ENCODE measurements at regions not wholly inside any gene's neighbourhood (a gene's known extent, or its start where the extent isn't known, plus 50 kb on each side); places are given as distances from the start of the nearest gene placed in this dataset.

- intact Hi-C loops (cut with micrococcal nuclease; ENCODE audit: unreplicated experiment), result no loop called here
- DNase-seq, result no peak
- no peak for TF ChIP-seq CTCF (IDR thresholded peaks at IDR 0.05; ENCODE audit: unreplicated experiment)
- no peaks in the 10 kb centered on the region for H3K36me3 Mint-ChIP-seq (ENCODE audit: insufficient read depth, unreplicated experiment)
- no peaks in the 10 kb centered on the region for H3K27me3 Mint-ChIP-seq (ENCODE audit: unreplicated experiment)
- H3K9me3 Mint-ChIP-seq (ENCODE audit: low read depth, unreplicated experiment), result no peaks in the 10 kb centered on the region
- BruUV-seq (replicated peaks), result no TSS peak
- H3K4me1 Mint-ChIP-seq (ENCODE audit: low read depth, unreplicated experiment), result peaks cover 7% of the 10 kb centered on the region
- H3K27ac Mint-ChIP-seq (ENCODE audit: unreplicated experiment), result no peak overlapping the region
- H3K4me3 Mint-ChIP-seq (ENCODE audit: low read depth, unreplicated experiment), result no peak overlapping the region
- CTCF ChIA-PET, result no interaction called here
Observed at GRCh38 chr7:13159003-13159402, 471.6 kb downstream of the ARL4A start.

- Mint-ChIP-seq H3K27ac (ENCODE audit: unreplicated experiment) (no peak overlapping the region), H3K9me3 (ENCODE audit: low read depth, unreplicated experiment) (no peaks in the 10 kb centered on the region), H3K27me3 (ENCODE audit: unreplicated experiment) (no peaks in the 10 kb centered on the region), H3K36me3 (ENCODE audit: insufficient read depth, unreplicated experiment) (no peaks in the 10 kb centered on the region), H3K4me3 (ENCODE audit: low read depth, unreplicated experiment) (no peak overlapping the region), H3K4me1 (ENCODE audit: low read depth, unreplicated experiment) (peaks cover 7% of the 10 kb centered on the region)
- CTCF ChIA-PET, result no interaction called here
- no peak for DNase-seq
- intact Hi-C loops (cut with micrococcal nuclease; ENCODE audit: unreplicated experiment), result no loop called here
- no peak for TF ChIP-seq CTCF (IDR thresholded peaks at IDR 0.05; ENCODE audit: unreplicated experiment)
- BruUV-seq (replicated peaks), result no TSS peak
Observed at GRCh38 chr7:13159467-13160184, 472.2 kb downstream of the ARL4A start.

GRCh38 chr7:13161125-13161524, 473.7 kb downstream of the ARL4A start:
- no peak for TF ChIP-seq CTCF (IDR thresholded peaks at IDR 0.05; ENCODE audit: unreplicated experiment)
- Mint-ChIP-seq H3K36me3 (ENCODE audit: insufficient read depth, unreplicated experiment) (no peaks in the 10 kb centered on the region), H3K4me1 (ENCODE audit: low read depth, unreplicated experiment) (no peaks in the 10 kb centered on the region), H3K4me3 (ENCODE audit: low read depth, unreplicated experiment) (no peak overlapping the region), H3K27me3 (ENCODE audit: unreplicated experiment) (no peaks in the 10 kb centered on the region), H3K27ac (ENCODE audit: unreplicated experiment) (no peak overlapping the region), H3K9me3 (ENCODE audit: low read depth, unreplicated experiment) (no peaks in the 10 kb centered on the region)
- intact Hi-C loops (cut with micrococcal nuclease; ENCODE audit: unreplicated experiment), result no loop called here
- no TSS peak for BruUV-seq (replicated peaks)
- CTCF ChIA-PET, result no interaction called here
- no peak for DNase-seq

- intact Hi-C loops (cut with micrococcal nuclease; ENCODE audit: unreplicated experiment), result no loop called here
- no peak for DNase-seq
- H3K9me3 Mint-ChIP-seq (ENCODE audit: low read depth, unreplicated experiment), result no peaks in the 10 kb centered on the region
- no peaks in the 10 kb centered on the region for H3K4me1 Mint-ChIP-seq (ENCODE audit: low read depth, unreplicated experiment)
- TF ChIP-seq CTCF (IDR thresholded peaks at IDR 0.05; ENCODE audit: unreplicated experiment), result no peak
- CTCF ChIA-PET, result no interaction called here
- no TSS peak for BruUV-seq (replicated peaks)
- no peaks in the 10 kb centered on the region for H3K36me3 Mint-ChIP-seq (ENCODE audit: insufficient read depth, unreplicated experiment)
- H3K27me3 Mint-ChIP-seq (ENCODE audit: unreplicated experiment), result no peaks in the 10 kb centered on the region
- H3K4me3 Mint-ChIP-seq (ENCODE audit: low read depth, unreplicated experiment), result no peak overlapping the region
- no peak overlapping the region for H3K27ac Mint-ChIP-seq (ENCODE audit: unreplicated experiment)
Observed at GRCh38 chr7:13165854-13166253, 478.4 kb downstream of the ARL4A start.
